NCI-H187 treated with DMSO at 0.1 percent for 48 hours (cell line): ENCODE measurements at regions not wholly inside any gene's neighbourhood (a gene's known extent, or its start where the extent isn't known, plus 50 kb on each side); places are given as distances from the start of the nearest gene placed in this dataset.
A peak's percentile ranks its signal among the peaks of the same experiment; 100 is the strongest.

Experiments
- DNase-seq: peaks from one replicate; lab custom pipeline; 2025; lab: John Stamatoyannopoulos, UW

DNA sequence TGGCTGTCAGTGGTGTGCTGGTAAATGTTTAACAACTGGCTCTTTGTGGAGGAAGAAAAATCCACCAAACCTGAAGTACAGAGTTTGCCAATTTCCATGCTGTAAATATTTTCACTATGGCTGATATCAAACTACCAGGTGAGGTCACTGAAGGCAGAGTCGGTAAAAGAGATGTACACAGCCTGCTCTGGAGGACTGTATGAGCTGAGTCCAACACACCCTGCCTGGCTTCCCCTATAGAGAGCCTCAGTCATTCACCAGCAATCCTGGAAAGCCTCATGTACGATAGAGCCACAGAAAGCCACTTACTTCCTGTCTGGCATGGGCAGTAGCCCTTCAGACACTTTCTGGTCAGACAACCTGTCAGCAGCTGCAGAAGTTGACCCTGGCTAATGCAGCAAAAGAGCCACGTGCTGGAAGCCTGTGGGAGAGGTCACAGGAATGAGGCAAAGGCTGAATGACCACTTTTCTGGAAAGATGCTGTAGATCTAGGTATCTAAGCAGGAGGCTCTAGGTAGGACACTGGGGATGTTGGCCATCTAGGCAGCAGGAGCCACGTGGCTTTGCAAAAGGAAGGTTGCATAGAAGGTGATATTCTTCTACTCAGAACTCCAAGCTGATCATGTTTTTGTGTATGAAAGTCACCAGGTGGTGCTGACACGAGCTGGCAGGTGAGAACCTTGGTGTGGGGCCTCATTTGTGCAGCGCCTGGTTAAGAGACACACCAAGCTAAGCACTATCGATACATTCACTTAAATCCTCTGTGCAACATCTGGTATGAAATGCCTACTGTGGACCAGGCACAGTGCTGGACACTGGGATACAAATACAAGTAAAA lies 553.9 kb downstream of the VRK1 start:
- DNase-seq: no peak

DNA sequence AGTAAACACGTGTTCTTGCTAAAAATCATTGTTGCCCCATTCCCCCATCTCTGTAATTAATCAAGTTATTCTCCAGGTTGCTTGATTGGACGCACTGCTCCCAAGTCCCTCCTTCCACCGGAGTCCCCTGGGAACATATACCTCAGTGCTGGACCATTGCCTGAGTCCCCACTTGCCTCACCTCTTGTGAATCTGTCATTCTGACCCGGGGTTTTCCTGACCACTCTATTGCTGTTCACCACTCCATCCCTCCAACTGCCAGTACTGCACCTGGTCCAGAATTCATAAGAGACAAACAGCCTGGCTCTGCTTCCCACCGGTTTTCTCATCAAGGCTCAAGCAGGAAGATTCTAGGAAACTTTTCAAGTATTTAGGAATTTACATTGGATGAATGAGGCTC lies 555.9 kb downstream of the VRK1 start:
- no peak for DNase-seq

DNA sequence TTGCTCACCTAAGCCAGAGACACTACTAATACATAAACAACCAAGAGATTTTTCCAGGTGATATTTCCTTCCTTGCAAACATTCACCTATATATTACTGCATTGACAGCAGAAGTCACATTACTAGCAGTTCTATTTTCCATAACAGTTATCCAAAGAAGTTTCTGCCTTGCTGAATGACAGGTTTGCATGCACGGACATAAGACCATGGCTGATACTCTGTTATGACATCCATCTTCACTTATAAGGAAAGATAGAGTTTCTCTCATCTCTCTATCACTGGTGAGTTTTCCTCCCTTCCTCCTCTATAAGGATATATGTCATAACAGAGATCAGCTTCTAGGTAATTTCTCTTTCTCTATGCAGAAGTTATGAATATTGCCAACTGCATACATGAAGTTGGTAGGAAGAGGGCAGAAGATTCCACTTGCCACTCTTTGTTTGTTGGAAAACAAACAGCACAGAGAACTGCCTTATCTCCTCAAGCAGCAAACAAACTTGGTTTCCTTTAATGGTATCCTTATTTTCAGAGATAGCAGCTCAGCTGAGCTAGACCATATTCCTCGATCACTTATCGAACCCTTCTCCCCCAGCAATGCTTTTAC lies 557.0 kb downstream of the VRK1 start:
- no peak for DNase-seq

DNA sequence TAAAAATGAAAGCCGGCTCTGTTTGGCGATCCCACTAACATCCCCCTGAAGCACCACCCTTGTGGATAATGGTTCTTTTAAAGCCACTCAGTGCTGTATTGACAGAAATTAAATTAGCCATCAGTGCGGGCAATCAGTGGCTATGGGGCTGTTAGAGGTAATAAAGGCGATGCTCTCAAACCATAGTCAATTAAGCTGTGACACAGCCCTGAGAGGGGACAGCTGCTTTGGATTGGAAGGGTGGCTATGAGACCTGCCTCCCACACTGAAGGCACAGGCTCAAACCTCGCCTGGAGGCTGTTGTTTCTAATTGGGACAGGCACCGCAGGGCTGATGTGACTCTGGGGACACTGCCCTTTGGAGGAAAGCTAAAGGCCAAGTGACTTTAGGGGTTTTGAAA lies 562.2 kb downstream of the VRK1 start:
- peak; percentile 82 for DNase-seq

DNA sequence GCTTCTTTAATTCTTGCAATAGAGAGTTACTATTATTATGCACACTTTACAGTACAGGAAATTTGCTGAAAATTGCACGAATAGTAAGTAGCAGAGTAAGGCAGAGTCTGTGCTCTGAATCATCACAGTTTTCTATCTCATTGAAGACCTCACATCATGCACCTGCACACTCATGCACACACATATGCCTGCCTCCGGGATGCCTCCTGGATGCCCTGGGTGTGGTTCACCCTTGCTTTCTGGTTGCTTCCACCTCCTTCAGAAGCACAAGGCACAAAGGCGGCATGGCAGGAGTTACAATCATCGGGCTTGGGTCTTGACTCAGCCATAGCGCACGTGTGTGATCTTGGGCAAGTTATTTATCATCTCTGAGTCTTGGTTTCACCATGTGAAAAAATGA lies 564.0 kb downstream of the VRK1 start:
- DNase-seq: no peak

DNA sequence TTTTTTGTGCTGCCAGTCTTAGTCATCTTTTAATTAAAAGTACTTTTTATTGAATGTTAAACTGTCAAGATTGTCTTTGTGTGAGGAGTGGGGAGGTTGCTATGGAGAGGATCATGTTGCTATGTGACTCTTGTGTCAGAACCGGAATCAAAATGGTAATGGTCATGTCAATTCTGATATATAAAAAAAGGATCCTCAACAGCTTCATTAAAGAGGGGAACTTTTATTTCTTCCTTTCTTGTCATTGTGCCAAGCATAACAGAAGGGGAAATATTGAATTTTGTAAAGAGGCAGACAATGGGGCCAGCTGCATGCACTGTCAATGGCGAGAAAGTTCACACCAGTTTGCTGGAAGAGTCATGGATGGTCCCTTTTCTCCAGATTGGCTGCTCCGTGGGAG lies 564.8 kb downstream of the VRK1 start:
- DNase-seq: no peak

DNA sequence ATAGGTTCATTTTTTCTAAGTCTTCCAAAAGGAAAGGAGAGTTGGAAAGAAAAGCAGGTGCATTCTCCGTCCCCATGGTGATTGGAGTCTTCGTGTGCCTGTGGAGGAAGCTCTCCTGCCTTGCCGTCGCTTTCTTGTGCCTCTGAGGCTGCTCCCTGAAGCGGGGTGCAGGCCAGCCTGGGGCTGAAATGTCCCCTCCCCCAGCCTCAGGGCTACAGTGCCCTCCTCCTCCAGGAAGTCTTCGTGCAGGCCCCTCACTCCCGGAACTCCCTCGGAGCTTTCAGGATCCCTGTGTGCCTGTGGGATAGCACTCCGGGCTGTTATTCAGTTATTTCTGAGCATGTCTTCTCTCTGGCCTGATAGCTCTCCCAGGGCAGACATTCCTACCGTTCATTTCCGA lies 569.2 kb downstream of the VRK1 start:
- DNase-seq: no peak

DNA sequence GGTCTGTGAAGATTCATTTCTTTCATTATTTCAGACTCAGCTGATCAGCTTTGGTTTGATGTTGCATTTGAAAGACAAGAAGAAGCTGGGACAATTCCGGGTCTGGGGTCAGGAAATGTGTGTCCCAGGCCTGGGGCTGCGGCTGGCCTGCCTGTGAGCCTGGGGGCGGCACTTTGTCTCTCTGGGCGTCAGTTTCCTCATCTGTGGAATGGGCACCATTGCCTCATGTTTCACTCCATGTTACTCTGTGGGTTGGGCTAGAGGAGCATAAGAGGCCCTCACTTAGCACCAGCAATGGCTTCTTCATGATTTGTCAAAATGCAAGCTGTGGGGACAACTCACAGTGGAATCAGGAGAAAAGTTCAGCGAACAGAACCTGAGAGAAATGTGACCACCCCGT lies 570.1 kb downstream of the VRK1 start:
- no peak for DNase-seq

DNA sequence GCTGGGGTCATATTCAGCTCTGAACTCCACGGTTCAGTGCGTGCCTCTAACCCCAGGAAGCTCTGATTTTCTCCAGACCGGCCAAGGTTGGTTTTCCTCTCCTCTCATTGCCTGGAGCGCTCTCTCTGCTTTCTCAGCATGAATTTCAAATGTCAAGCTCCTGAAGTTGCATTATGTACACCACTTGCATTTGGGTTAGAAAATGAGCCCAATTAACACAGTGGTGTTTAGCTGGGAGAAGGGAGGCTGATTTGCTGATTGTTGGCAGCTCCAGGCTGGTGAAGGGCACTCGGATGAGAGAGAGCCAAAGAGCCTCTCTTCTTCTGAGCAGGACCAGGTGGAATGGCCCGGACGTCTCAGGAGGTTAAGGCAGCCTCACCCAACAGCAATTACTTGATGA lies 570.9 kb downstream of the VRK1 start:
- DNase-seq: no peak

DNA sequence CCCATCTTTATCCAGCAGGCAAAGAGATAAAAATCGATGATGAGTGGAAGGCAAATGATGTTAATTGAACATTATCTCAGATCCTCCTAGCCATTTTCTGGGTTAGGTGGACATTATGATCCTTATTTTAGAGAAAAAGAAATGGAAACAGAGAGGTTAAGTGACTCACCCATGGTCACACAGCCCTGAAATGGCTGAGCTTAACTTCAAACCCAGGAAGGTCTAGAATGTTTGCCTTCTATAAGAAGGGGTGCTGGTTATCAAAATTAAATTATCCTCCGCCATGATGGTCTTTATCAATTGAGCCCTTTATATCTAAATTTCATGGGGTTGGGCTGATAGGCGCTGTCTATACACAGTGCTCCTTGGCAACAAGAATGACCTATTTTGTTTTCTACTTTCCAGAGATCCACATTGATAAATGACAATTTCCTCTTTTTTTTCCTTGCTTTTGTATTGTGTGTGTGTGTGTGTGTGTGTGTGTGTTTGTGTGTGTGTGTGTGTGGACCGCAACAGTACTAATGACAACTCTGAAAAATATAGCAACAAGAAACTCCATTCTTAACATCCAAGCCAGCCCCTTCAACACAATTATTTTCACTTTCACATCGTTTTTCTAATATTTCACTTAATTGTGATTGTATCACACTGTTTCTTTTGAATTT lies 571.9 kb downstream of the VRK1 start:
- DNase-seq: no peak

DNA sequence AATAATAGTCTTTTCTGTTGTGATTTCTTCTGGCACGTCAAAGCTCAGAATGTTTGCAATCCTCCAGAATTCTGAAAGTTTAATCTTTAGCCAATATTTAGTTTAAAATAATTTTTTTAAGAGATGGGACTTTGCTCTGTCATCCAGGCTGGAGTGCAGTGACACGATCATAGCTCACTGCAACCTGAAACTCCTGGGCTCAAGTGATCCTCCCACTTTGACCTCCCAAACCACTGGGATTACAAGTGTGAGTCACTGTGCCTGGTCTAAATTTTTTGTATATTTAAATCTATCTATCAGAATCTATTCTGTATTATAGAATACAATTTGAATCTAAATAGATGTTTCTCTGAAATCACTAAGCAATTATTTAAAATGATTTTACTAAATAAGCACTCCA lies 572.7 kb downstream of the VRK1 start:
- no peak for DNase-seq

DNA sequence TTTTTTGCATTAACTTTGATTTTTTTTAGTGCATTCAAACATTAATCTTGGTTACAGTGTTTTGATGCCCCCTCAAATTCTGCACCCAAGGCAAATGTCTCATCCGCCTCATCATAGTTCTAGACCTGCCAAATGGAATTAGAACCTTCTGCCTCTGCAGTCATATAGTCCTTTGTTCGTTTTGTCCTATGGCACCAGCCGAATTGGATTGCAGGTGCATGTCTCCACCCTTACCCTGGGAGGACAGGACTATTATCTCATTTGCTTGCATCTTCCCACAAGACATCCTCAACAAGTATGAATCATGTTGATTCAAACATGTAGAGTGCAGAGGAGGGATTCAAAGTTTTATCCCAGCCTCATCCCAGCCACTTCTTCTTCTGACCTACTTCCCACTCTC lies 579.1 kb downstream of the VRK1 start:
- no peak for DNase-seq

DNA sequence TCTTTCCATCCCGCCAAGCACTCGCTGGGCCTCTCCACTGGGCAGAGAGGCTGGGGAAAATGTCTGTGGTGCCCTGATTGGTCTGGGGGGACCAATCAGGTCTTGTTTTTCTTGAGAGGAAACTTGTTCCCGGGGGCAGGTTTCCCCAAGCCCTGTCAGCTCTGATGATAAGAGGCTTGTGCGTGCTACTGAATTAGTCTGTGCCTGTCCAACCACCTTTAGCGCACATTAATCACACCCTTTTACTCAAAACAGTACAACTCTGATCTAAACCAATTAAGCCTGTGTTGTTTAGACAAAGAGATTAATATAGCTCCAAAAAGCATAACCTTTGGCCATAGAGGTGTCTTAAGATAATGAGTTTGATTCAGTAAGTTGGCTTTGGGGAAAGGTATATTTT lies 580.4 kb downstream of the VRK1 start:
- DNase-seq: no peak

DNA sequence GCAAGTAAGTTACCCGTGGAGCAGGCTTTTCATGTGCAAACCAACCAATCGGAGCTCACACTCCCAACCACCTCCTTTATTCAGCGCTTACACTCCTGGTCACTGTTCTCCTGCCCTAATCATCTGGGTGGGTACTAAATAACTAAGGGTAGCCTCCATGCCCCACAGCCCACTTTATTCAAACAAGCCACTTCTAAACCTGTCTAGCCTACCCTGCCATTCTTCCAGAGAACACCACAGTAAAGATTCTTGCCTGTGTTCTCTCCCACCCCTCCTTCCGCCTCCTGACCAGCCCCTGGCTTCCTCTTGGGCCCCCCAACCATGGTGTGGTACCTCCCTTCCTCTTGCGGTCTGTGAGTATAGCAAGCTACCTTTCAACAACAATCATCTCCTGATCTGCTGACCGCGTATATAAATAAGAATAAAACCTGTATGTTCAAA lies 581.9 kb downstream of the VRK1 start:
- DNase-seq: no peak

DNA sequence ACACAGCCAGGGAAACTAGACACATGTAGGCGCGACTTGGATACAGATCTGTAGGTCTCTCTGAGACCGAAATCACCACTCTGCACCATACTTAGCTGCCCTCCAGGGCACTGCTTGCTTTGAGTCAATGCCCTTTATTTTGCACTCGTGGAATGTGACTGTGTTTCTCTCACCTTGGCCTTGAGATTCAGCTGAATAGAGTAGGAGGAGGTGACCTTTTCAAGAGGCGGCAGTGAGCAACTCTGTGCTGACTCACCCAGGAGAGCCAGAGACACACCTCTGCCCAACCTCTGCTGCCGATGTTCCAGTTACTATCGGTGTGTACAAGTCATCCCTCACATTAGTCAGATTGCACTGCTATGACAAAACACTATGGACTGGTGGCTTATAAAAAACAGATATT lies 583.4 kb downstream of the VRK1 start:
- no peak for DNase-seq

DNA sequence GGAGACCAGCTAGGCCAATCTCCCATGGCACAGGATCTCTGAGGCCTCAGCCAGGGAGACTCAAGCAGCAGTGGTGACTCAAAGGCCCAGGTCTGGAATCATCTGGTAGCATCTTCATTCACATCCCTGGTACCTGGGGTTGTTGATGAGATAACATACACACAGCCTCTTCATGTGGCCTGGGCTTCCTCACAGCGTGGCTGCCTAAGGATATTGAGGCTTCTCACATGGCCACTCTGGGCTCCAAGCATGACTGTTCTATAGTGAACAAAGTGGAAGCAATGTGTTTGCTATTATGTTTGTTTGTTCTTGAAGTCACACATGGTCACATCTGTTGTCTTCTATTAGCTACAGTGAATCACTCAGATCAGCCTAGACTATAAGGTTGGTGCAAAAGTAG lies 584.1 kb downstream of the VRK1 start:
- no peak for DNase-seq

DNA sequence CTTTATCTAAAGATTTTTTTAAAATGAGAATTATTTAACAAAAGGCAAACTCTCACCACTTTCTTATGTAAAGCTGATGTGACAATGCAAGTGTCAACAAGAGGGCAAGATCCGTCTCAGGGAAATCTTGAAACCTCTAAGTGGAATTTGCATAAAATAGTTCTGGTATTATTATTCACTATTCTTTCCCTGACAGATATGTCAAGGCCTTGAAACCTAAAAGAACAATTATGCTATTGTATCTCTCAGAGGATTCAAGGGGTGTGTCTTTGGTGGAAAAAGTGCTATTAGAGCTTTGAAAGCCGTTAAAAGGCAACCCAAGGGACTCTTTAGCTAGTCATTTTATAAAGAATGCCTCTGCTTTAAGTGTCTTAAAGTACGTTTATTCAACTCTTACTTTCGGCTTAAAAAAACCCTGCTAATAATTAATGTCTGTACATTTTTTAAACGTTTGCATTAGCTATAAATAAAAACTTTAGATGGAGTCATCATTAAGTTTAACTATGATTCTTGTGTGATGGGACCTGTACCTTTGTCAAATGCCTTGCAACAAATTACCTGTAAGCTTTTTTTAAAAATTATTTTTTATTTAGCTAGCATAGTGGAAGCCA lies 585.5 kb downstream of the VRK1 start:
- peak; percentile 15 for DNase-seq

DNA sequence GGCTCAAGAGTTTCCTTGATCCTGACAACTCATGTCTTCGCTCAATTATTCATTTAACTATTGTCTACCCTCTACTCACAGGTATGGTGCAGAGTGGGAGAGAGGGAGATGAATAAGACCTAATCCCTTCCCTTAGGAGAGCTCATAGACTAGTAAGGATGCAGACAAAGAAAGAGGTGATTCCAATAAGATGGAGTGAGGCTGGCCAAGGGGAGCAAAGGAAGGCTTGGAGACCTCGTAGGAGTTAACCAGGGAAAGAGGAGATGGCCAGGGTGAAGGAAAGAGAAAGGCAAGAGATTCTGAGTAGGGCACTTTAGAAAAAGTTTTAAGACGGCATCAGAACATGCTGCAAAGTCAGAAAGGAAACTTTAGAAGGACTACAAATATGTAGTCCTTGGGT lies 588.5 kb downstream of the VRK1 start:
- no peak for DNase-seq

DNA sequence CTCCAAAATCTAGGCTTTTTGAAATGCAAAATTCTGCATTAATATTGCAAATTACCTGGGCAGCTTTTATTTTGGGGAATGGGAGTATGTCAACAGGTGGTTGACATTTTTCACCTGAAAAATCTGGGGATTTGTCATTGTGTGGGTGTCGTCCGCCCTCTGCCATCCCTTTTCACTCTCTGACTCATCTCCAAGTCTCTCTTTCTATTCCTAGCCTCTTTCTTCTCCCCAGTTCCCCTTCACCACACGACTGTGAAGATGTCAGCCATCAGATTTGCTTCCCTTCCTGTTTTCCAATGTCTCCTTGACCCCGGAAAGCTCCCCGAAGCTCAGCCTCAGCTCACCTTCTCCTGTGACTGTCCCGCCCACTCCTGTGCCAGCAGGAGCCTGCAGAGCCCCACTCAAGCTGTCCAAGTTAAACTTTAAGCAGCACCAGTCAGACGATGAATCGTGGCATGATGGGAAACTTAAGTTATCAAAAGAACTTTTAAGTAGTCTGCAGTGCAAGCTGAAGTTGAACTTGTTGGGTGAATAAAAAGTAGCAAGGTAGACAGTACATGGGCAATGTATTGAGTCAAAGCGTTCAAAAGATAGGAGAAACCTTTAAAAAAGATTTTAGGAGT lies 590.2 kb downstream of the VRK1 start:
- DNase-seq: no peak

DNA sequence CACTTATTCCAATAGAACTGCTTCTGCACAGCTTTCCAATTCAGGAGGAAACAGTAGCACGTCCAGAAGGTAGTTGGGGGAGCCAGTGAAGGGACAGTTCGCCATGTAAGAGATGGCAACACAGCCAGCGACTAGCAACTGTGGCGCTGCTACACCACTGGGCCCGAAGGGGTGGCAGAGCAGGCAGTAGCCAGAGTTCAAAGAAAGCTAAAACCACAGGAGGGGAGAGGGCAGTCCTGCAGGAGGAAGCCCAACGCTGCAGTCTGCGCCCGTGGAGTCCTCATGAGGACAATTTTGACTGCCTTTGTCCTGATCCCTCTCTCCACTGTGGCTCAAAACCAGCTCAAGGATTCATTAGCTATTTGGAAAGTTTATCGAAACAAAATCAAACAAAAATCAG lies 591.2 kb downstream of the VRK1 start:
- no peak for DNase-seq

DNA sequence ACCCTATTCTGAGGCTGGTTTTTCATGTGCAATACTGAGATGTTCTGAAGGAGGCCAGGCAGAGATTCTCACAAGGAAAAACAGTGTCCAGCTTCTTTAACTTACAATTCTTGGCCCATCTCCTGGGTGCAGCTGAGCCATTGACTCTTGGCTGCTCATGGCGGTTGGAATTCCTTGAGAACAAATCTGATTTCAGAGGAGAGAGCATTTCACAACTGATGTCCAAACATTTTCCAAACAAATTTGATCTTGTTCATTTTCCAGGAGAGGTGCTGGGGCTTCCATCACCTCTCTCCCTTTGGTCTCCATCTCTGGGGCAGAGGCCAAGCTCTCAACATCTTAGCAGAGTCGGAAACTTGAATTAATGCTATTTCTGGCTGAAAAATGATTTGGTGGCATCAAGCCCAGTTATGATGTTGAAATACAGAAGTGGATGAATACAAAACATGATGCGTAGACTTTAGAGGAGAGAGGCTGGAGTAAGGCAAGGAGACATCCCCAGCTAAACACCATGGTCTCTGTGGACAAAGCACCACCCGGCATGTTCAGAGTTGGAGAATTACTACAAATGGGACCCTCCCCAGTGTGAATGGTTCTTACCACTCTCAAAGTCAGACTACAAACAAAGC lies 593.0 kb downstream of the VRK1 start:
- no peak for DNase-seq

DNA sequence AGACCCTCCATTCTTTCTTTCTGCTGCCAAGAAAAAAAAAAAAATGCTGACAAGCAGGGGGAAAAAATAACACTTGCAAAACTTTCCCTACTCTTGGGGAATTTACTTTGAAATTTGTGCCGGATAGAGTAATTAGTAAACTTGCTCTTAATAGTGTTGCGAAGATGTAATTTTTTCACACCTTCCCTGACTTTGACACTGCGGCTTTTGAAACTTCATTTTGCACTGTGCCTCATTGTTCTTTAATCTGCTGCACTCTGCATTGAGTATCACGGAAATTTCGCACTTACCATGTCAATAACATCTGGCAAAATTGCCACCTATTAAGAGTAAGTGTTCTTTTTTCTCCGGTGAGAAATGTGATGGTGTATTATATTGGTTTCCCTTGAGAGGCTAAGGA lies 596.1 kb downstream of the VRK1 start:
- DNase-seq: no peak
